GM12891 (cell line): ENCODE measurements at regions not wholly inside any gene's neighbourhood (a gene's known extent, or its start where the extent isn't known, plus 50 kb on each side); places are given as distances from the start of the nearest gene placed in this dataset.

Experiments used
- POLR2A ChIP-seq: IDR thresholded peaks from 2 replicates; pipeline ENCODE4 v1.6.1; 2011; ENCODE audit warnings: low read depth, low read length, control low read depth
- POLR2AphosphoS5 ChIP-seq: IDR thresholded peaks from 2 replicates; pipeline ENCODE4 v1.6.1; 2011; ENCODE audit warnings: low read depth, low read length, control low read depth

DNA sequence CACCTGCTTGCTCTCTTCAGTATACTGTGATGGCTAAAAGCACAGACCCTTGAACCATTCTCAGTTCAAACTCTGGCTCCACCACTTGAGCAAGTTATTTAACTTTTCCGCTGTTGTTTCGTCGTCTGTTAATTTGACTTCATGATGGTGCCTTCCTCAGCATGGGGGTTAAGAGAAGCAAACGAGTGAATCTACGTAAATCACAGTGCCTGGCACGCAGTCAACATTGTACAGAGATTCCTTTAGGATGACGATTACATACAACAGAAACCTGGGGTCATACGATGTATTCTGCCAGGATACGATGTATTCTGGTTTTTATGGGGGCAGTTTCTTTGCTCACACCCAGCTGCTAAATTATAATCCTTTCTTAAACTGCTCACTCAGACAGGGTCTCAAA is 515.6 kb downstream of the CCDC171 start:
- TF ChIP-seq POLR2A (no peak), POLR2AphosphoS5 (no peak)
